B cell (primary cell): ENCODE measurements at regions not wholly inside any gene's neighbourhood (a gene's known extent, or its start where the extent isn't known, plus 50 kb on each side); places are given as distances from the start of the nearest gene placed in this dataset.

Experiments
- ATAC-seq: fragments of 200-7000 bp; cut with Tn5 transposase; one replicate; pipeline ENCODE4 v1.10.0; 2021; ENCODE audit warnings: low read depth, mild to moderate bottlenecking, moderate number of reproducible peaks, moderate library complexity
- CTCF ChIA-PET: fragments of 350-600 bp; sonication (Branson Sonifier 250); formaldehyde crosslinking; loops from one replicate; lab custom pipeline; 2021; ENCODE audit warnings: antibody characterized with exemption, inconsistent platforms; lab: Charles Lee
- POLR2A ChIA-PET: fragments of 350-600 bp; sonication (Branson Sonifier 250); formaldehyde crosslinking; loops from one replicate; lab custom pipeline; 2021; ENCODE audit warnings: antibody characterized with exemption; lab: Charles Lee
- DNase-seq: peaks from one replicate; pipeline ENCODE4 v3.0.0; 2013
- H2AFZ ChIP-seq: 2 replicates; pipeline ENCODE4 v1.6.1; 2012; ENCODE audit warnings: mild to moderate bottlenecking, low read depth, low read length; ENCODE audit not compliant: insufficient read depth, poor library complexity, severe bottlenecking
- H3K27ac ChIP-seq, 2 donors: 1 replicate in 1 of 2; 2 replicates in 1 of 2; pipeline ENCODE4 v1.5.1; 2012 to 2013; ENCODE audit warnings: low read length in 2 of 2, mild to moderate bottlenecking in 2 of 2, moderate library complexity in 1 of 2
- H3K27me3 ChIP-seq, 4 experiments: fragments of 200-600 bp in 1 of 4; sonication (generic) in 1 of 4; replicated peaks in 1 of 4; 1 replicate in 2 of 4; 2 replicates in 2 of 4; pipeline versions ENCODE4 v1.6.1 to v1.7.0; 2013 to 2016; ENCODE audit warnings: low read length in 3 of 4, mild to moderate bottlenecking in 2 of 4, mixed read lengths in 1 of 4, moderate library complexity in 1 of 4; ENCODE audit not compliant: insufficient read depth in 4 of 4, control insufficient read depth in 3 of 4; ENCODE audit errors: control extremely low read depth in 1 of 4
- H3K36me3 ChIP-seq, 2 experiments: replicated peaks in 1 of 2; 1 replicate in 1 of 2; 2 replicates in 1 of 2; pipeline versions ENCODE4 v1.6.1 to v1.7.1; 2013; ENCODE audit warnings: low read length in 1 of 2; ENCODE audit not compliant: insufficient read depth in 2 of 2, control insufficient read depth in 1 of 2; ENCODE audit errors: control extremely low read depth in 1 of 2, extremely low read depth in 1 of 2
- H3K4me1 ChIP-seq, 2 donors: fragments of 200-600 bp in 1 of 2; sonication (generic) in 1 of 2; 1 replicate in 1 of 2; 2 replicates in 1 of 2; pipeline versions ENCODE4 v1.5.1 to v1.6.1; 2013 to 2017; ENCODE audit warnings: low read length in 2 of 2; ENCODE audit not compliant: control insufficient read depth in 2 of 2, insufficient read depth in 2 of 2
- H3K4me2 ChIP-seq: replicated peaks from 2 replicates; pipeline ENCODE3; 2012; ENCODE audit warnings: mild to moderate bottlenecking, low read depth, low read length; ENCODE audit not compliant: poor library complexity, severe bottlenecking
- H3K4me3 ChIP-seq, 5 experiments: fragments of 200-600 bp in 1 of 5; sonication (generic) in 1 of 5; 1 replicate in 3 of 5; 2 replicates in 2 of 5; pipeline versions ENCODE4 v1.5.1 to v1.7.0; 2011 to 2016; ENCODE audit warnings: low read length in 4 of 5, mild to moderate bottlenecking in 4 of 5, low read depth in 2 of 5, control low read depth in 1 of 5, moderate library complexity in 1 of 5; ENCODE audit not compliant: insufficient read depth in 1 of 5; ENCODE audit errors: control extremely low read depth in 1 of 5, extremely low read depth in 1 of 5
- H3K79me2 ChIP-seq: fragments of 200-600 bp; sonication (generic); one replicate; pipeline ENCODE4 v1.6.0; 2016; ENCODE audit warnings: low read length; ENCODE audit not compliant: control insufficient read depth, insufficient read depth
- H3K9ac ChIP-seq: fragments of 200-600 bp; sonication (generic); 2 replicates; pipeline ENCODE4 v1.6.1; 2017; ENCODE audit warnings: mild to moderate bottlenecking, low read length, moderate library complexity
- H3K9me3 ChIP-seq, 3 donors: one replicate each; pipeline versions ENCODE4 v1.6.1 to v1.7.1; 2013; ENCODE audit warnings: low read length in 2 of 3; ENCODE audit not compliant: control insufficient read depth in 2 of 3, insufficient read depth in 1 of 3; ENCODE audit errors: control extremely low read depth in 1 of 3
- H4K20me1 ChIP-seq: 2 replicates; pipeline ENCODE4 v1.6.0; 2012; ENCODE audit warnings: mild to moderate bottlenecking, low read length; ENCODE audit not compliant: insufficient read depth, control insufficient read depth, poor library complexity, severe bottlenecking
- H3K27ac Mint-ChIP-seq: one replicate; pipeline ENCODE4 v1.8.0; 2021; ENCODE audit warnings: mixed read lengths
- H3K27me3 Mint-ChIP-seq: one replicate; pipeline ENCODE4 v1.8.0; 2021; ENCODE audit warnings: mixed read lengths
- H3K4me1 Mint-ChIP-seq: one replicate; pipeline ENCODE4 v1.8.0; 2021; ENCODE audit warnings: mixed read lengths
- H3K4me3 Mint-ChIP-seq: one replicate; pipeline ENCODE4 v1.8.0; 2021; ENCODE audit warnings: mixed read lengths
- H3K9me3 Mint-ChIP-seq: one replicate; pipeline ENCODE4 v1.8.0; 2022; ENCODE audit warnings: mixed read lengths; ENCODE audit not compliant: insufficient read depth
- EZH2 ChIP-seq: IDR thresholded peaks from 2 replicates; pipeline ENCODE4 v1.6.1; 2012; ENCODE audit warnings: borderline replicate concordance, low read depth, mild to moderate bottlenecking, moderate library complexity, low read length; ENCODE audit not compliant: insufficient read depth, poor library complexity, severe bottlenecking
- WGBS: methylation state at CpG from one replicate; pipeline ENCODE4 v1.1.5; 2013; ENCODE audit warnings: missing lambda C conversion rate; ENCODE audit not compliant: insufficient coverage; 5-methylcytosine and 5-hydroxymethylcytosine counted together
- intact Hi-C: fragments of 100-400 bp; cut with micrococcal nuclease; formaldehyde crosslinking; loops from one replicate; pipeline ENCODE4 v1.10.0; 2022
- TF ChIP-seq, protein P1 (sequence below): fragments of 200-600 bp; IDR thresholded peaks from one replicate; pipeline ENCODE4 v1.8.0; 2022; ENCODE audit warnings: antibody characterized with exemption, mild to moderate bottlenecking

DNA sequence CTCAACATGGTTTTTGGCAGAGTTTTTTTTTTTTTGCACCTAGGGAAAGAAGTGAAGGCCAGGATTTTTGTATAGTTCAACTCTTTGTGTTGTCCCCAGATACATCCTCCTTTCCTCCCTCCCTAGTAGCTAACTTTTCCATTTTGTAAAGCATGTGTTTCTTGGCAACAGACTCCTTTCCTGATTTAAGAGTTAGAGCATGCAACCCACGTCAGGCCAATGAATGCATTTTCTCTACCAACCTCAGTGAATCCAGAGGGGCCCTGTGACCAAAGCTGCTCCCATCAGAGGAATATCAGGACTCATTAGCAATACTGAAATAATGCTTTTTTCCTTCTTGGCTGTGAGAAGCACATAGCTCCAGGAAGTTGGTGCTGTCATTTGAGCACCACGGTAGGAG, 287.2 kb downstream of the LMO4 start:
- peaks cover 0 to 13% (median 0%) of the 10 kb centered on the region in 3 donors for H3K9me3 ChIP-seq
- Mint-ChIP-seq H3K9me3 (no peaks in the 10 kb centered on the region), H3K27me3 (no peaks in the 10 kb centered on the region), H3K4me1 (no peaks in the 10 kb centered on the region), H3K4me3 (no peak overlapping the region), H3K27ac (no peak overlapping the region)
- no peak overlapping the region for H3K27ac ChIP-seq
- H3K9ac ChIP-seq = no peak overlapping the region
- peaks cover 0 to 3% (median 0%) of the 10 kb centered on the region in 4 experiments for H3K27me3 ChIP-seq
- H3K4me3 ChIP-seq = no peak overlapping the region
- ATAC-seq (no peak), DNase-seq (no peak)
- H2AFZ ChIP-seq = no peak overlapping the region
- H3K79me2 ChIP-seq = no peaks in the 10 kb centered on the region
- ChIA-PET CTCF (interaction anchor here (0.6 kb wide), 1 partner anchor 221 kb away, joined by 3 read pairs; no protein-coding TSS in a partner anchor), POLR2A (no interaction called here)
- no peaks in the 10 kb centered on the region for H4K20me1 ChIP-seq
- no peak overlapping the region for H3K4me2 ChIP-seq
- no peak for TF ChIP-seq EZH2
- TF ChIP-seq, protein P1, sequence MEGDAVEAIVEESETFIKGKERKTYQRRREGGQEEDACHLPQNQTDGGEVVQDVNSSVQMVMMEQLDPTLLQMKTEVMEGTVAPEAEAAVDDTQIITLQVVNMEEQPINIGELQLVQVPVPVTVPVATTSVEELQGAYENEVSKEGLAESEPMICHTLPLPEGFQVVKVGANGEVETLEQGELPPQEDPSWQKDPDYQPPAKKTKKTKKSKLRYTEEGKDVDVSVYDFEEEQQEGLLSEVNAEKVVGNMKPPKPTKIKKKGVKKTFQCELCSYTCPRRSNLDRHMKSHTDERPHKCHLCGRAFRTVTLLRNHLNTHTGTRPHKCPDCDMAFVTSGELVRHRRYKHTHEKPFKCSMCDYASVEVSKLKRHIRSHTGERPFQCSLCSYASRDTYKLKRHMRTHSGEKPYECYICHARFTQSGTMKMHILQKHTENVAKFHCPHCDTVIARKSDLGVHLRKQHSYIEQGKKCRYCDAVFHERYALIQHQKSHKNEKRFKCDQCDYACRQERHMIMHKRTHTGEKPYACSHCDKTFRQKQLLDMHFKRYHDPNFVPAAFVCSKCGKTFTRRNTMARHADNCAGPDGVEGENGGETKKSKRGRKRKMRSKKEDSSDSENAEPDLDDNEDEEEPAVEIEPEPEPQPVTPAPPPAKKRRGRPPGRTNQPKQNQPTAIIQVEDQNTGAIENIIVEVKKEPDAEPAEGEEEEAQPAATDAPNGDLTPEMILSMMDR = no peak
- no peaks in the 10 kb centered on the region for H3K36me3 ChIP-seq
- intact Hi-C loops = no loop called here
- no peaks in the 10 kb centered on the region for H3K4me1 ChIP-seq
- WGBS = 96% methylated on average over 2 of the region's 2 CpGs

DNA sequence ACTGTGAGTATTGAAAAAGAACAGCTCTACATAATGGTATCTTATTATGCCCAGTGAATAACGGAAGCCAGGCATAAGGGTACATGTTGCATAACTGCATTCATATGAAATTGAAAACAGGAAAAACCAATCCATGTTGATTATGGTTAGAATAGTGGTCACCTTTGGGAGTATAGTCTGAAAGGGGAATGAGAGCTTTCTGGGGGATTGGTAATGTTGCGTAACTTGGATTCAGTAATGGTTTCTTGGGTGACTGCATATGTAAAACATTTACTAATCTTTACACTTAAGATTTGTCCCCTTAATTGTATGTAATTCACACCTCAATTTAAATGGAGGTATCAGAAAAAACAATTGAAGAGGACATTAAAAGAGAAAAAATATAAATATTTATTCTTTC, 292.1 kb downstream of the LMO4 start:
- ChIA-PET CTCF (no interaction called here), POLR2A (no interaction called here)
- H3K4me2 ChIP-seq = no peak overlapping the region
- no CpG with 5 or more reads among the region's 2 CpGs for WGBS
- no peaks in the 10 kb centered on the region for H3K4me1 ChIP-seq
- H3K36me3 ChIP-seq = no peaks in the 10 kb centered on the region
- H2AFZ ChIP-seq = no peak overlapping the region
- no peak overlapping the region for H3K27ac Mint-ChIP-seq
- TF ChIP-seq, protein P1 = no peak
- TF ChIP-seq EZH2 = no peak
- ATAC-seq (no peak), DNase-seq (no peak)
- no peaks in the 10 kb centered on the region for H3K79me2 ChIP-seq
- no peaks in the 10 kb centered on the region for H3K9me3 Mint-ChIP-seq
- H3K4me3 Mint-ChIP-seq = no peak overlapping the region
- H3K9me3 ChIP-seq = peaks cover 0 to 13% (median 0%) of the 10 kb centered on the region in 3 donors
- no peak overlapping the region for H3K27ac ChIP-seq
- peaks cover 0 to 3% (median 0%) of the 10 kb centered on the region in 4 experiments for H3K27me3 ChIP-seq
- no peak overlapping the region for H3K9ac ChIP-seq
- no peak overlapping the region for H3K4me3 ChIP-seq
- no peaks in the 10 kb centered on the region for H4K20me1 ChIP-seq
- no peaks in the 10 kb centered on the region for H3K4me1 Mint-ChIP-seq
- H3K27me3 Mint-ChIP-seq = no peaks in the 10 kb centered on the region
- intact Hi-C loops = no loop called here
